Smooth muscle cell (in vitro differentiated cells): ENCODE measurements at regions not wholly inside any gene's neighbourhood (a gene's known extent, or its start where the extent isn't known, plus 50 kb on each side); places are given as distances from the start of the nearest gene placed in this dataset.

Experiments
- DNase-seq: peaks from one replicate; lab custom pipeline; 2025; ENCODE audit not compliant: unreplicated experiment; lab: John Stamatoyannopoulos, UW
- H2AFZ ChIP-seq: fragments of 200-600 bp; sonication (generic); 2 replicates; pipeline ENCODE4 v1.6.0; 2016; ENCODE audit warnings: antibody characterized with exemption, low read depth, mild to moderate bottlenecking
- H3F3A ChIP-seq: fragments of 200-600 bp; sonication (generic); 2 replicates; pipeline ENCODE4 v1.6.0; 2017; ENCODE audit warnings: antibody characterized with exemption, low read depth
- H3K27ac ChIP-seq: fragments of 200-600 bp; sonication (generic); 2 replicates; pipeline ENCODE4 v1.5.1; 2016; ENCODE audit warnings: low read depth, mild to moderate bottlenecking
- H3K27me3 ChIP-seq: fragments of 200-600 bp; sonication (generic); 2 replicates; pipeline ENCODE4 v1.6.1; 2016; ENCODE audit warnings: low read depth, mild to moderate bottlenecking
- H3K36me3 ChIP-seq: fragments of 200-600 bp; sonication (generic); 2 replicates; pipeline ENCODE4 v1.5.1; 2016; ENCODE audit warnings: low read depth
- H3K4me1 ChIP-seq: fragments of 200-600 bp; sonication (generic); 2 replicates; pipeline ENCODE4 v1.5.1; 2016; ENCODE audit warnings: low read depth
- H3K4me2 ChIP-seq: fragments of 200-600 bp; sonication (generic); 2 replicates; pipeline ENCODE4 v1.6.0; 2016; ENCODE audit warnings: mild to moderate bottlenecking
- H3K4me3 ChIP-seq: fragments of 200-600 bp; sonication (generic); 2 replicates; pipeline ENCODE4 v1.5.1; 2016; ENCODE audit warnings: mild to moderate bottlenecking
- H3K79me2 ChIP-seq: fragments of 200-600 bp; sonication (generic); 2 replicates; pipeline ENCODE4 v1.6.0; 2016; ENCODE audit warnings: low read depth, mild to moderate bottlenecking
- H3K9ac ChIP-seq: fragments of 200-600 bp; sonication (generic); 2 replicates; pipeline ENCODE4 v1.6.0; 2016; ENCODE audit warnings: low read depth
- H3K9me3 ChIP-seq: fragments of 200-600 bp; sonication (generic); replicated peaks from 2 replicates; pipeline ENCODE4 v1.5.1; 2016; ENCODE audit warnings: low read depth
- H4K20me1 ChIP-seq: fragments of 200-600 bp; sonication (generic); 2 replicates; pipeline ENCODE4 v1.6.0; 2016; ENCODE audit warnings: low read depth
- CTCF ChIP-seq: fragments of 200-600 bp; sonication (generic); IDR thresholded peaks from 2 replicates; pipeline ENCODE4 v1.5.1; 2017; ENCODE audit warnings: borderline replicate concordance, mild to moderate bottlenecking, antibody characterized with exemption; ENCODE audit not compliant: insufficient read depth, poor library complexity, severe bottlenecking
- WGBS: methylation state at CpG from one replicate; pipeline ENCODE4 v1.1.7; 2016; ENCODE audit warnings: low lambda C conversion rate; 5-methylcytosine and 5-hydroxymethylcytosine counted together

GRCh38 chr6:137998461-137999019, 108.7 kb downstream of the PERP start:
- Histone ChIP-seq H3K4me2 (no peak overlapping the region), H3K4me1 (no peaks in the 10 kb centered on the region), H3K9ac (no peak overlapping the region), H3K27ac (no peak overlapping the region), H3K79me2 (no peaks in the 10 kb centered on the region), H4K20me1 (no peaks in the 10 kb centered on the region), H3K27me3 (no peaks in the 10 kb centered on the region), H2AFZ (no peak overlapping the region), H3K9me3 (no peaks in the 10 kb centered on the region), H3K4me3 (no peak overlapping the region), H3K36me3 (no peaks in the 10 kb centered on the region), H3F3A (no peaks in the 10 kb centered on the region)
- 80% methylated on average over 4 of the region's 4 CpGs for WGBS
- no peak for TF ChIP-seq CTCF
- DNase-seq: no peak

- Histone ChIP-seq H3F3A (no peaks in the 10 kb centered on the region), H3K9me3 (no peaks in the 10 kb centered on the region), H3K4me2 (no peak overlapping the region), H3K27ac (no peak overlapping the region), H4K20me1 (no peaks in the 10 kb centered on the region), H3K4me1 (no peaks in the 10 kb centered on the region), H3K4me3 (no peak overlapping the region), H3K9ac (no peak overlapping the region), H3K27me3 (no peaks in the 10 kb centered on the region), H3K79me2 (no peaks in the 10 kb centered on the region), H2AFZ (no peak overlapping the region), H3K36me3 (no peaks in the 10 kb centered on the region)
- no peak for DNase-seq
- TF ChIP-seq CTCF: no peak
- 81% methylated on average over 5 of the region's 5 CpGs for WGBS
Observed at GRCh38 chr6:137999815-138000214, 107.4 kb downstream of the PERP start.

GRCh38 chr6:138000941-138001340, 106.3 kb downstream of the PERP start:
- no peak overlapping the region for H3K9ac ChIP-seq
- TF ChIP-seq CTCF: no peak
- H3K36me3 ChIP-seq: no peaks in the 10 kb centered on the region
- no peak overlapping the region for H3K4me3 ChIP-seq
- H4K20me1 ChIP-seq: no peaks in the 10 kb centered on the region
- H3K4me1 ChIP-seq: no peaks in the 10 kb centered on the region
- H3K9me3 ChIP-seq: no peaks in the 10 kb centered on the region
- no peak overlapping the region for H3K27ac ChIP-seq
- H3F3A ChIP-seq: no peaks in the 10 kb centered on the region
- H3K79me2 ChIP-seq: no peaks in the 10 kb centered on the region
- no peak for DNase-seq
- no peaks in the 10 kb centered on the region for H3K27me3 ChIP-seq
- no peak overlapping the region for H3K4me2 ChIP-seq
- no peak overlapping the region for H2AFZ ChIP-seq

GRCh38 chr6:138001750-138002349, 105.4 kb downstream of the PERP start:
- Histone ChIP-seq H3K9me3 (no peaks in the 10 kb centered on the region), H3K4me3 (no peak overlapping the region), H2AFZ (no peak overlapping the region), H3F3A (no peaks in the 10 kb centered on the region), H3K27ac (no peak overlapping the region), H3K4me2 (no peak overlapping the region), H3K79me2 (no peaks in the 10 kb centered on the region), H3K4me1 (no peaks in the 10 kb centered on the region), H3K36me3 (no peaks in the 10 kb centered on the region), H3K27me3 (no peaks in the 10 kb centered on the region), H3K9ac (no peak overlapping the region), H4K20me1 (no peaks in the 10 kb centered on the region)
- no peak for DNase-seq
- TF ChIP-seq CTCF: peak; percentile 91
- 13% methylated on average over 6 of the region's 6 CpGs for WGBS
